T-helper 1 cell (primary cell): ENCODE measurements at regions not wholly inside any gene's neighbourhood (a gene's known extent, or its start where the extent isn't known, plus 50 kb on each side); places are given as distances from the start of the nearest gene placed in this dataset.

ENCODE experiments used
- DNase-seq, 5 donors: peaks; one replicate each; pipeline ENCODE4 v3.0.0-alpha.2; 2012 to 2020

DNA sequence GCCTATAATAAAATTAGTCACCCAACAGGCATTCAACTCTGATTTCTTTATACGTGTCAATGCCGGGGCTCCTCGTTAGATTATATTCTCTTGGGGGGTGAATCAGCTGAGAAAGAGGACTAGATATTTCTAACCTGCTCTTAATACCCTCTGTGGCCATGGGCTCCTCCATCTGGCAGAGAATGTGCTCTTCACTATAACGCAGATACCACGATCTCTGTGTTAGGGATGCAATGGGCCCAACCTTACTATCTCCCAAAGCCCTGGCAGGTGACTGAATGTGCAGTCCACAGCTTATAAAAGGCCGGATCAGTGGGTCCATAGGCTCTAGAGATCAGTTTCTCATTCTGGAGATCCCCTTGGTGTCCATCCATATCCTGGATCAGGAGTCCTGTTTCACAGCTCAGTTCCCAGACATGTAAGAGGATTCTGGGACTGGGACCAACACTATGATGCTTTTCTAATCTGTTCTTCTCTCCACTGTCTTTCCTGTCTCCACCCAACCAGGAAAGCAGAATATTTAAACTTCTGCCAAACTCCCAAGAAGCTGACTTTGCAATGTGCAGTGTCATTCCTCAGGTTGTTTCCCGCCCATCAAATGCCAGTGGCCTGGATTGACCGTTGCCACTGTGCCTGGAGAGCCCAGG is 71.4 kb upstream of the CELF4 start:
- DNase-seq: no peak

DNA sequence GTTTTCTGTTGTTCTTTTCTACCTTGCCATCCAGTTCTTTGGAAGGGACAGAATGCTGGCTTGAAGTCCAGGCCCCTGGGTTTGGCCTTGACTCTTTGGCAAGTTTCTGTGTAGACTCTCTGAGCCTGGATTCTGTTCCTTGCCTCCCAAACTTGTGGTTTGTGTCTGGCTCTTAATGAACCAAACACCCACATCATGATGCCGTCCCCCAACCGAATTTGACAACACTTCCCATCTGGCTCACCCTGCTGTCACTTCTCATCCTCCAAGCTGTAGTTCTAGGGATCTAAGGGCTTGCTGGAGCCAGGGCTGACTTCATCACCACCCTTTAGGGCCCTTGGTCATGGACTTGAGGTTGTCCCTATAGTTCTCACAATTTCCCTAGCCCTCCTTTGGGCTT is 68.9 kb upstream of the CELF4 start:
- DNase-seq: no peak

DNA sequence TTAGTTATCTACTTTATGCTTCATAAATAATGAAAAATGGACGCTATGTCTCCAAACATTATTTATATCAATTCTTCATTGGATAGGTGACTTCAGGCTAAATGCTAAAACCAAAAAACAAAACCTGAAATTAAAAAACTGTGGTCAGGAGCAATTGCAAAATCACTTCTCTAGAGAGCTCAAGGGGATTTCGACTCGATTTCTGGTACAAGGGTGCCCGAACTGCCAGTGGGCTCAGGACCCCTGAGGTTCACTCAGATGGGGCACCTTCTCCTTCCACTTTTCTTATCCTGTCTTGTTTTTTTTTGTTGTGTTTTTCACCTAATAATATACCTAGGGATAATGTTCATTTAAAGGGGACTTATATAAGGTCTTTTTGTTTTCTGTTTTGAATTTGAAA is 65.8 kb upstream of the CELF4 start:
- no peak for DNase-seq

DNA sequence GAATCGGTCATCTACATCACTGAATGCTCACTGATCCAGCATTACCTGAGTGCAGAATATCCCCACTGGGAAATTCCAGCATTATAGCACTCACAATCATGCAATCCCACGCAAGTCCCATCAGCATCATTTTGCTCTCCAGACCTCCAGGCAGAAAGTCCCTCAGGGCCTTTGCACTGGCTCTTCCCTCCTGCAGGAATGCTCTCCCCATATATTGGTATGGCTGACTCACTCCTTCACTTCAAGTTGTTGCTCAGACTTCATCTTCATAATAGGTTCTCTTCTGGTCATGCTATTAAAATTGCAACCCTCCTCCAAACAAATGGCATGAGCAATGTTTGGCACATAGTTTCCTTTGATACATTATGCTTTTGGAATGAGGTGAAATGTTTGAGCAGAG is 64.7 kb upstream of the CELF4 start:
- no peak for DNase-seq

DNA sequence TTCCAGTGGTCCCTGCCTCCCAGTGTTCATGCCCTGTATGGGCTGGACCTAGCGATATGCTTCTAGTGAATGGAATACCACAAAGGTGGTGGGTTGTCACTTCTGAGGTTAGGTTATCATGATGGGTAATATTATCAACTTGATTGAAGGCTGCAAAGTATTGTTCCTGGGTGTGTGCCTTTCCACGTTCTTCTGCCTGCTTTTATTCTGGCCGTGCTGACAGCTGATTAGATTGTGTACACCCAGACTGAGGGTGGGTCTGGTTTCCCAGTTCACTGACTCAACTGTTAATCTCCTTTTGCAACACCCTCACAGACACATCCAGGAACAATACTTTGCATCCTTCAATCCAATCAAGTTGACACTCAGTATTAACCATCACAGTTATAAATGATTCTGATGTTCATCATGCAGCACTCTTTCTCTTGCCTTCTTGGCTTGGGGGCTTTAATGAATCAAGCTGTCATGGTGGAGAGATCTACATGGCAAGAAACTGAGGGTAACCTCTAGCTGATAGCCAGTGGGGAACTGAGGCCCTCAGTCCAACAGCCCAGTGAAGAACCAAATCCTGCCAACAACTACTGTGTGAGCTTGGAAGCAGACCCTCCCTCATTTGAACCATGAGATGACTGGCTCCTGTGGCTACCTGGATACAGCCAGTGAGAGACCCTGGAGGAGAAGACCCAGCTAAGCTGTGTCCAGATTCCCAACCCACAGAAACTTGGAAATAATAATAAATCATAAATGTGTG is 63.0 kb upstream of the CELF4 start:
- no peak for DNase-seq

DNA sequence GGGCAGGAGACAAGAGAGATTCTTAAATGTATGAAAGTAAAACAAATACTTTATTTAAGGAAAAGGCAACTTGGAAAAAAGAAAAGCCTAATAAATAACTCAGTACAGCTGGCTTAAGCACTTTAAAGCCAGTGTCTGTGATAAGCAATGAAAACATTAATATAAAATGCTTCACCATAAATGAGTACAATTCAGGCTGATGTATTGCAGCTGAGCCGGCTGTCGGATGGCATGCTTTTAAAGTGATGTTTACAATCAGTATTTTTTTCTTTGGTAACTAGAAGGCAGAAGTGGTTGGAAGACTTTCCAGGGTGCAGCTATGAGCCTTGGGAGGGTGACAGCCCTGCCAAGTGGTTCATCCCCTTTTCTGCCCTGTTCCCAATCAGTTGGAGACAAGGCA is 58.7 kb upstream of the CELF4 start:
- DNase-seq: no peak

DNA sequence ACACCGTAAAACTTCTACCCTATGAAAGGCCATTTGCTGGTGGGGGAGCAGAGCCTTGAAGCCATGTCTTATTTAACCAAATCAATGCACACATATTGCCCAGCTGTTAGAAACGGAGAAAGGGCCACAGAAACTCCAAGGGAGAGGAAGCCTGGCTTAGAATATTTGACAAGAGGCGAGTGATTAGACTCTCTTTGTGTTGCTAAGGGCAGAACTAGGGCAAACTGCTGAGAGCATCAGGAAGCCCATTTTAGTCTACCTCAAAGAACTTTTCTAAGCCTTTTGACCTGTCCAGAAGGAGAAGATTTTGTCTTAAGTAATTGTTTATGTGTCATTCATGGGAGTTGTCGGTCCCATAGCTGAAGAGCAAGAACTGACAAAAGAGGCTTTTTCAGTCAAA is 54.4 kb upstream of the CELF4 start:
- DNase-seq: no peak

DNA sequence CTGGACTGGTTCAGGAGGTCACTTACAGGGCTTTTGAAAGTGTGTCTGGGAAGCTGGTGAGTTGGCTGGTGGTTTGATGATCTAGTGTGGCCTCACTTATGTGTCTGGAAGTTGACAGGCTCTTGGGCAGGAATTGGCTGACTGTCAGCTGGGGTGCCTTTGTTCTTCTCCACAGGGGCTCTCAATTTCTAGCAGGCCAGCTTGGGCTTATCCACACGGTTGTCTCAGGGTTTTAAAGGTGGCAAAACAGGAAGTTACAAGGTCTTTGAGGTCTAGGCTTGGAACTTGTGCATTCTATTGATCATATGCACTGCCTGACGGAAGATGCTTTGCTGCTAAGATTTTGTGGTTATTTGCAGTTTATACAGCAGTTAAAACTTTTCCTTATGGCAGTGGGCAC is 52.0 kb upstream of the CELF4 start:
- no peak for DNase-seq
